ENCODE measurements at regions not wholly inside any gene's neighbourhood (a gene's known extent, or its start where the extent isn't known, plus 50 kb on each side); places are given as distances from the start of the nearest gene placed in this dataset.

DNA sequence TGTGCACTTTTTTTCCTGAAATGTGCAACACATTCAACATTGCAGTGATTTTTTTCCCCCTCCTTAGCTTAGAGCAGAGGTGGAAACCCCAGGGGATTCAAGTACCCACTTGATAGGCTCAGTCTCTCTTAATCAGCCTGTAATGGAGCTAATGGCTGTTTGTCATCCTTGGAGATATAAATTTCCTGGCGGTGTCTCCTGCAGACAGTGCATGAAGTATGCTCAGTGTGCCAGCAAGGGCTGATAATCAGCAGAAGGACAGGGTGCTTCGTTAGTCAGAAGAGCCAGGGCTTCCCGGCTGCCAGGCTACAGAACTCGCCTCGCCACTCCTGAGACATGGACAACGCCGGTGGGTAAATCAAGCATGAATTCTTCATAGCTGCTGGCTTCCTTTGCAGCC, 69.8 kb upstream of the PHACTR2 start:
- in situ Hi-C loops (cut with HindIII; ENCODE audit: low pct_unique_long_range_greater_than_20kb, low sequenced_read_pairs), result no loop called here
- DNase-seq (ENCODE audit: low read depth in 1 of 2, low spot score in 1 of 2), result peak in 1 of 2 experiments; percentile 3
- no peak for TF ChIP-seq JUND (IDR thresholded peaks at IDR 0.05; ENCODE audit: low read depth)

- in situ Hi-C loops (cut with HindIII; ENCODE audit: low pct_unique_long_range_greater_than_20kb, low sequenced_read_pairs), result no loop called here
Measured at GRCh38 chr6:143607168-143607567, 70.6 kb upstream of the PHACTR2 start.

DNA sequence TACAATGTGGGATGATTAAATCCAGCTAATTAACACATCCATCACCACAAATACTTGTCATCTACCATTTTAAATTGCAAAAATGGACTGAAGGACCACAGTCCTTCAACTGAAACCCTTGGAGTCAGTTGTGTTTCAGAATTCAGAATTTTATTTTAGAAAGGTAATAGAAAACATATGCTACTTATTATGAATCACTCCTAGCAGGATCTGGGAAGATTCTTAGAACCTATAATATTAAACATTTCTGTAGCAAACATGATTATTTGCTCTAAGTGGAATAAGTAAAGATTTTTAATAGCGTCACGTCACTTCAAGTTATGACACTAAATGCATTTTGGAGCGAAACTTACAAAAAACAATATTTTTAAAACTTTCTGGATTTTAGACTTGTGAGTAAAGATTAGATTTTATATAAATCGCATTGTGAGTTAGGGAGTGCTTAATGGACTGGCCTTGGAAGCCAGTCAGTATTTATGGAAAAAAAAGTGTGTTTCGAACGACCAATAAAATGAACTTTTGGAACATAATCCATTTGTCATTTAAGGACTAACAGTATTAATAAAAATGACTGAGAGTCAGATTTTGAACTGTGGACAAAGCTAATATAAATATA, 71.8 kb upstream of the PHACTR2 start:
- no peak for TF ChIP-seq JUND (IDR thresholded peaks at IDR 0.05; ENCODE audit: low read depth)
- DNase-seq (ENCODE audit: low read depth in 1 of 2, low spot score in 1 of 2), result no peak
- in situ Hi-C loops (cut with HindIII; ENCODE audit: low pct_unique_long_range_greater_than_20kb, low sequenced_read_pairs), result no loop called here

More at GRCh38 chr6:143607168-143607567, 70.6 kb upstream of the PHACTR2 start:
- no peak for DNase-seq (ENCODE audit: low read depth in 1 of 2, low spot score in 1 of 2)
- no peak for TF ChIP-seq JUND (IDR thresholded peaks at IDR 0.05; ENCODE audit: low read depth)

- no peak for DNase-seq (ENCODE audit: low read depth in 1 of 2, low spot score in 1 of 2)
- TF ChIP-seq JUND (IDR thresholded peaks at IDR 0.05; ENCODE audit: low read depth), result no peak
- in situ Hi-C loops (cut with HindIII; ENCODE audit: low pct_unique_long_range_greater_than_20kb, low sequenced_read_pairs), result no loop called here
Measured at GRCh38 chr6:143603455-143603854, 74.3 kb upstream of the PHACTR2 start.

GRCh38 chr6:143601504-143601903, 76.3 kb upstream of the PHACTR2 start:
- DNase-seq (ENCODE audit: low read depth in 1 of 2, low spot score in 1 of 2), result no peak
- TF ChIP-seq JUND (IDR thresholded peaks at IDR 0.05; ENCODE audit: low read depth), result no peak
- in situ Hi-C loops (cut with HindIII; ENCODE audit: low pct_unique_long_range_greater_than_20kb, low sequenced_read_pairs), result no loop called here

DNA sequence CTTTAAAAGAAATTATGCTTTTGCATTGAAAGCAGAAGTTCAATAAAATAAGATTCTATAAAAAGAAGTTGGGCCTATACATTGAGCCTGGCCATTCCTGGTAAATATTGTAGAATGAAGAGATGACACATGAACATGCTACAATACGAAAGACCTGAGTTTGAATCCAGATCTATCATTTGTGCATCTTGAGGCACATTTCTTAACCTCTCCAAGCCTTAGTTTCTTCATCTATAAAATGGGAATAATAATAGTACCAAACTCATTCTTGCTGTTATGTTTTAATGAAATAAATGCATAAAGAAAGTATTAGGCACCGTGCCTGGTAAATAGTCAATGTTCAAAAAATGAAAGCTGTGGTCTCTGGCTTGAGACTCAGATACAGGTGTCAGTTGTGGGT, 76.9 kb upstream of the PHACTR2 start:
- no peak for DNase-seq (ENCODE audit: low read depth in 1 of 2, low spot score in 1 of 2)
- TF ChIP-seq JUND (IDR thresholded peaks at IDR 0.05; ENCODE audit: low read depth), result no peak
- in situ Hi-C loops (cut with HindIII; ENCODE audit: low pct_unique_long_range_greater_than_20kb, low sequenced_read_pairs), result no loop called here

GRCh38 chr6:143598466-143599080, 79.2 kb upstream of the PHACTR2 start:
- in situ Hi-C loops (cut with HindIII; ENCODE audit: low pct_unique_long_range_greater_than_20kb, low sequenced_read_pairs), result no loop called here
- no peak for DNase-seq (ENCODE audit: low read depth in 1 of 2, low spot score in 1 of 2)
- TF ChIP-seq JUND (IDR thresholded peaks at IDR 0.05; ENCODE audit: low read depth), result no peak

DNA sequence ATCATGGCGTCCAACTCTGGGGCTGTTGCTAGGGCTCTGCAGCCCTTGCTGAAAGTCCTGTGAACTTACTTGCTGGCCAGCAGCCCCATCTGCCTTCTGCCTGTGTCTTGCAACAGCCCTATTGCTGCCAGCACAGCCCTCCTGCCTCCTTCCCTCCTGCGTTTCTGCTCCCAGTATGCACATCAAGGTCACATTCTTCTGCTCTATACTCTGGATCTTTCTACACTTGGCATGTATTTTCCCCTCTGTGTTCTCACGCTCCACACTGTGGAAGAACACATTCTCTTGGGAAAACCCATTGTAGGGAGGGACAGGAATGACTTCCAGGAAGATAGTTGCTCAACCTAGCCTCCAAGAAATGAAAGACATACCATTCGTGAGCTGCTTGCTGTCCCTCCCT, 80.9 kb upstream of the PHACTR2 start:
- in situ Hi-C loops (cut with HindIII; ENCODE audit: low pct_unique_long_range_greater_than_20kb, low sequenced_read_pairs), result no loop called here
- DNase-seq (ENCODE audit: low read depth in 1 of 2, low spot score in 1 of 2), result no peak
- TF ChIP-seq JUND (IDR thresholded peaks at IDR 0.05; ENCODE audit: low read depth), result no peak

DNA sequence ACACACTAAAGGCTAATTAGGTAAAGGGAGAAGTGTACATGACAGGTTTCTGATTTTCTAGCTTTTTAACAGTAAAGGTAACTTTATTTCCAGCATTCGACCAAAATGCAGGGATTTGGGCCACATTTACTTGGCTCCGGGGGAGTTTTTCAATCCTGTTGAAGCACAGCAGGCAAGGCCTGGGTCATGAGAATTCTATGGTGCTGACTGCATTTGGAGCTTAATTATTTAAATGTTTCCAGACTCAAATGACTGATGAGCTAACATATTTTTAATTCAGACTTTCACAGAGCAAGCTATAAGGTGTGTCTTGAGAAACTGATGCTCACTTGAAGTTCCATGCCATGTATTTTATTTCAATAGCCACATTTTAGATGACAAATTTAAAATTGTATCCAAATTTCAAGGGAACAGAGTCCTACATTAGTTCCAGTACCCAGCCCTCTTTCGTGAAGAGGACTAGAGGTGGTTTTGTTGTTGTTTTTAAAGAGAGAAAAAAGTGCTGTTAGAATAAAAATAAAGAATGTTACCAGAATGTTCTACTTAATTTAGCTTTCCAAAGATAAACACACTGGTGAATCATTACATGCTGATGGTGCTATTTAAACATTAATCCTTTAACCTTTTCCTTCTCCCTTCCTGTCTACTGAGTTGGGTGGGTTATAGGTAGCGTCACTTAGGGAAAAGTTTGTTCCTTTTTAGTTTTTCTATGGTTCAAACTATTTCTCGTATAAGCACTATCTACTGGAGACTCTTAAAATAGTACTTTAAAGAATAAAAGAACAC, 82.3 kb upstream of the PHACTR2 start:
- in situ Hi-C loops (cut with HindIII; ENCODE audit: low pct_unique_long_range_greater_than_20kb, low sequenced_read_pairs), result no loop called here
- no peak for DNase-seq (ENCODE audit: low read depth in 1 of 2, low spot score in 1 of 2)
- no peak for TF ChIP-seq JUND (IDR thresholded peaks at IDR 0.05; ENCODE audit: low read depth)

DNA sequence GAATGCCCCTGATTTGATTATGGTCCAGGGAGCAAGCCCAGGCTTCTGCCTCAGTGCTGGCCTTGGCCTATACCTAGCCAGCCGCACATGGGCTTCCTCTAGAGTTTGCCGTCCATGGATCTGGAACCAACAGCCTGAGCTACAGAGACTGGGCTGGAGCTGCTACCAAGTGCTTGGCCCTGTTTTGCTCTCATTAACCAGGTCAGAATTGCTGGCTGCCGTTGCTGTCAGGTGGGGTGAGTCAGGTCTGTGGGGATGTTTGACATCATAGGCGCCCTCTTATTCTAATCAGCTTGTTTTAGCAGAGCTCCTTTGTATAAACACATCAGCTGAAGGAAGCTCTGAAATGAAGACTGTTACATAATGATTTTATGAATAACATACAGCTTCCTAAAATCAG, 83.1 kb upstream of the PHACTR2 start:
- in situ Hi-C loops (cut with HindIII; ENCODE audit: low pct_unique_long_range_greater_than_20kb, low sequenced_read_pairs), result no loop called here
- no peak for TF ChIP-seq JUND (IDR thresholded peaks at IDR 0.05; ENCODE audit: low read depth)
- DNase-seq (ENCODE audit: low read depth in 1 of 2, low spot score in 1 of 2), result no peak

DNA sequence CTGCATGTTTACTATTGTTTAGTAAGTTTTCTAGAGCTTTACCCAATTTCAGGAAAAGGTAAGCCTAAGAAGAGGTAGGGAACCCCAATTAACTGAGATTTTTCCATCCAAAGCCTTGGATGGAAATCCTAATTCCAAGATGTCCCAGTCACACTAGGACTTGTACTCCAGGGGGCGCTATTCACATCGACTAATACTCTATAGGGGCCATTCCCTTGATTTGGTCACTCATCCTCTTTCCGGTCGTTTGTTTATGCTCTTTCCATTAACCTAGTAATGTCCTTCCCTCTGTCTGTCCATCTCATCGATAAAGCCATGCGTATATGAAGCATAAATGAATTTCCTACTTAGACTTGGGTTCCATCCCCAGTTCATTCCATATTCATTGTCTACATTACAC, 80.8 kb upstream of the FUCA2 start:
- TF ChIP-seq JUND (IDR thresholded peaks at IDR 0.05; ENCODE audit: low read depth), result no peak
- DNase-seq (ENCODE audit: low read depth in 1 of 2, low spot score in 1 of 2), result peak in 1 of 2 experiments; percentile 31
- in situ Hi-C loops (cut with HindIII; ENCODE audit: low pct_unique_long_range_greater_than_20kb, low sequenced_read_pairs), result no loop called here

GRCh38 chr6:143591441-143591840, 79.9 kb upstream of the FUCA2 start:
- DNase-seq (ENCODE audit: low read depth in 1 of 2, low spot score in 1 of 2), result no peak
- no peak for TF ChIP-seq JUND (IDR thresholded peaks at IDR 0.05; ENCODE audit: low read depth)
- in situ Hi-C loops (cut with HindIII; ENCODE audit: low pct_unique_long_range_greater_than_20kb, low sequenced_read_pairs), result no loop called here

DNA sequence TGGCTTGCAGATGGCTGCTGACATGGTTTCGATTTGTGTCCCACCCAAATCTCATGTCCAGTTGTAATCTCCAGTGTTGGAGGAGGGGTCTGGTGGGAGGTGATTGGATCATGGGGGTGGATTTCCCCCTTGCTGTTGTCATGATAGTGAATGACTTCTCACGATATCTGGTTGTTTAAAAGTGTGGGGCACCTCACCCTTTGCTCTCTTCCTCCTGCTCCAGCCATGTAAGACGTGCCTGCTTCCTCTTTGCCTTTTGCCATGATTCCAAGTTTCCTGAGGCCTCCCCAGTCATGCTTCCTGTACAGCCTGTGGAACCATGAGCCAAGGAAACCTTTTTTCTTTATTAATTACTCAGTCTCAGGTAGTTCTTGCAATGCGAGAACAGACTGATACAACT, 77.6 kb upstream of the FUCA2 start:
- no peak for DNase-seq (ENCODE audit: low read depth in 1 of 2, low spot score in 1 of 2)
- in situ Hi-C loops (cut with HindIII; ENCODE audit: low pct_unique_long_range_greater_than_20kb, low sequenced_read_pairs), result no loop called here
- no peak for TF ChIP-seq JUND (IDR thresholded peaks at IDR 0.05; ENCODE audit: low read depth)

Data from T47D (cell line).